ENCODE measurements at regions not wholly inside any gene's neighbourhood (a gene's known extent, or its start where the extent isn't known, plus 50 kb on each side); places are given as distances from the start of the nearest gene placed in this dataset.

DNA sequence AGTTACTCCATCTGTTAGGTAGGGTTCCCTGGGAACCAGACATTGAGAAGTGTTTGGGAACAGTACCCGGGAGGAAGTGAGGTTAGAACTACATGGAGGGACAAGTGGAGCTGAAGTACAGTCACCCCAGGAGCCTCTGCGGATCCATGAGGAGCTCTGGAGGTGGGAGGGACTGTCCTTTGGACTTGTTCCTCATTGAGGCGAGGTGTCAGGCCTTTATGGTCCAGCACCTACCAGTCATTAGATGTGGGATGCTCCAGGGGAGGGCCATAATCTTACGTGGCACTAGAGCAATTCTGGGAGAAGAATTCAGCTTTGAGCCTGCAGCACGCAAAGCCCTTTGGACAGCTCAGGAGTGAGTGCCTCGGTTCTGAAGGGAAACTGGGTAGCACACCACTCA, 142.8 kb downstream of the DACT1 start:
- TF ChIP-seq POLR2AphosphoS5 (IDR thresholded peaks at IDR 0.05) (no peak), POLR2A (IDR thresholded peaks at IDR 0.05) (no peak), EP300 (IDR thresholded peaks at IDR 0.05) (no peak)
- TF ChIP-seq, protein P1, sequence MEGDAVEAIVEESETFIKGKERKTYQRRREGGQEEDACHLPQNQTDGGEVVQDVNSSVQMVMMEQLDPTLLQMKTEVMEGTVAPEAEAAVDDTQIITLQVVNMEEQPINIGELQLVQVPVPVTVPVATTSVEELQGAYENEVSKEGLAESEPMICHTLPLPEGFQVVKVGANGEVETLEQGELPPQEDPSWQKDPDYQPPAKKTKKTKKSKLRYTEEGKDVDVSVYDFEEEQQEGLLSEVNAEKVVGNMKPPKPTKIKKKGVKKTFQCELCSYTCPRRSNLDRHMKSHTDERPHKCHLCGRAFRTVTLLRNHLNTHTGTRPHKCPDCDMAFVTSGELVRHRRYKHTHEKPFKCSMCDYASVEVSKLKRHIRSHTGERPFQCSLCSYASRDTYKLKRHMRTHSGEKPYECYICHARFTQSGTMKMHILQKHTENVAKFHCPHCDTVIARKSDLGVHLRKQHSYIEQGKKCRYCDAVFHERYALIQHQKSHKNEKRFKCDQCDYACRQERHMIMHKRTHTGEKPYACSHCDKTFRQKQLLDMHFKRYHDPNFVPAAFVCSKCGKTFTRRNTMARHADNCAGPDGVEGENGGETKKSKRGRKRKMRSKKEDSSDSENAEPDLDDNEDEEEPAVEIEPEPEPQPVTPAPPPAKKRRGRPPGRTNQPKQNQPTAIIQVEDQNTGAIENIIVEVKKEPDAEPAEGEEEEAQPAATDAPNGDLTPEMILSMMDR (IDR thresholded peaks at IDR 0.05): no peak
- no peaks in the 10 kb centered on the region for H3K36me3 ChIP-seq
- 54 to 83% methylated on average over 6 of the region's 6 CpGs for WGBS, 2 donors
- H3K4me1 ChIP-seq: no peaks in the 10 kb centered on the region
- H3K9me3 ChIP-seq: no peaks in the 10 kb centered on the region
- no peak overlapping the region for H3K27ac ChIP-seq
- no peak for DNase-seq
- H3K4me3 ChIP-seq: no peak overlapping the region
- H3K27me3 ChIP-seq: no peaks in the 10 kb centered on the region
- intact Hi-C loops (cut with DNase I): no loop called here

DNA sequence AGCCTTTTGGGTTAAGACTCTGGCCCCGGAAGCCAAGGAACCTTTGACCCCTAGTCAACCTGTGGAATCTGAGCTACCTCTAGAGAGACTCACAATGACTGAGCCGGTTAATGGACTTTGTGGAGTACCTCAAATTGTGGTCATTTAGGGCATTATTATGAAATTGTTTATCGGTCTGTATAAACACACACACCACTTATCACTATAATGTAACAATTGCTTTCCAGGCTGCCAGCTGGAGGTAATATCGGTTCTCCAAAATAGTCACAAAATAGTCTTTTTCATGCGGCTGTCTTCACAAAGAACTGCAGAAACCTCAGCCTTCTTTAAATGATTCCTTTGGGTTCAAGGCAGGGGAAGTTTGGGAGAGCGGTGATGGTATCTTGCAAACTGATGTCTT, 144.2 kb downstream of the DACT1 start:
- WGBS, 2 donors: 67 to 81% methylated on average over 6 of the region's 6 CpGs
- TF ChIP-seq EP300 (IDR thresholded peaks at IDR 0.05) (no peak), POLR2A (IDR thresholded peaks at IDR 0.05) (no peak), POLR2AphosphoS5 (IDR thresholded peaks at IDR 0.05) (no peak)
- TF ChIP-seq, protein P1 (IDR thresholded peaks at IDR 0.05): no peak
- intact Hi-C loops (cut with DNase I): no loop called here
- H3K4me1 ChIP-seq: no peaks in the 10 kb centered on the region
- H3K4me3 ChIP-seq: no peak overlapping the region
- no peak for DNase-seq
- no peaks in the 10 kb centered on the region for H3K9me3 ChIP-seq
- no peak overlapping the region for H3K27ac ChIP-seq
- H3K36me3 ChIP-seq: no peaks in the 10 kb centered on the region
- H3K27me3 ChIP-seq: no peaks in the 10 kb centered on the region

DNA sequence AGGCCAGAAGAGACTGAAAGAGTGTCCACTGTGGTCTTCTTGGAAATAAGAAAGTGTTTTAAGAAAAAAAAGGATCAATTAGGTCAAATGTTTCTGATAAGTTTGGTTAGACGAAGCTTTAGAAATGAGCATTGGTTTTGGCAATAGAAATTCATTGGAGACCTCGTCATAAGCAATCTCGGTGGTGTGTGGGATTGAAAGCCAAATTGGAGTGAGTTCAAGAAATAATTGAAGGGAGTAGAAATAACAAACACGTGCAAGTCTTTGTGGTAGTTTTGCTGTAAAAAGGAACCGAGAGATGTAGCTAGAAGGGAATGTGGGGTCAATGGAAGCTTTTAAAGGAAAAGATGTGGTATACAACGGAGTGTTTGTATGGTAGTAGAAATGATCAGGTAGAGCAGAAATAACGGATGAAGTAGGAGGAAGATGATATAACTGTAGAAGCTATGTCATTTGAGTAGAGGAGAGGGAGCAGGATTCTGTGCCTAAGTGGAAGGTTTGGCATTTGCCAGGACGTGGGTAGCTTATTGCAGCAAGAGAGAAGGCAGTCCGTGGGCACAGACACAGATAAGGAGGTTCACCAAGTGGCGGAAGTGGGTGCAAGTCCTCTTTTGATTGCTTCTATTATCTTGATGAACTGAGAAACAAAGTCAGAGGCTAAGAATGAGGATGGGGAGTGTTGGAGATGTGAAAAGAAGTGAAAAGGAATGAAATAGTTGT, 146.2 kb downstream of the DACT1 start:
- H3K27me3 ChIP-seq: no peaks in the 10 kb centered on the region
- H3K4me3 ChIP-seq: no peak overlapping the region
- H3K4me1 ChIP-seq: no peaks in the 10 kb centered on the region
- 81 to 82% methylated on average over 10 of the region's 10 CpGs for WGBS, 2 donors
- intact Hi-C loops (cut with DNase I): no loop called here
- DNase-seq: no peak
- no peaks in the 10 kb centered on the region for H3K36me3 ChIP-seq
- H3K27ac ChIP-seq: no peak overlapping the region
- H3K9me3 ChIP-seq: no peaks in the 10 kb centered on the region
- TF ChIP-seq EP300 (IDR thresholded peaks at IDR 0.05) (no peak), POLR2AphosphoS5 (IDR thresholded peaks at IDR 0.05) (no peak)
- TF ChIP-seq, protein P1 (IDR thresholded peaks at IDR 0.05): no peak

DNA sequence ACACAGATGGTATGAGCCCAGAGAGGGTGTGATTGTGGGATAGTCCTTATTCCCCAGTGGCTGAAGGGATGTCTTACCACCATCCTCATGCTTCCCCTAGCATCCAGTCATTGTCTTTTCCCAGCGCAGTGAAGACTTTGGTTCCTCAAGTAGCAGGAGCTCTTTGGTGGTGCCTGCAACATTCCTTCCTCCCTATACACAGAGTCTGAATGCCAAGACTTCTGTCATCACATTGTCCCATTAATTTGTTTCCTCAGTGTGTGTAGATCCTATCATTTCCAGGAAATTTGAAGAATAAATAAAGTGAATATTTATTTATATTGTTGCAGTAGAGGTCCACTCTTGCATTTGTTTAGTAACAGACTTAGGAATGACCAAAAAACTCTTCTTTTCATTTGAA, 147.2 kb downstream of the DACT1 start:
- TF ChIP-seq POLR2A (IDR thresholded peaks at IDR 0.05): no peak
- 91 to 92% methylated on average over 1 of the region's 1 CpG for WGBS, 2 donors
- no peaks in the 10 kb centered on the region for H3K36me3 ChIP-seq
- H3K4me1 ChIP-seq: no peaks in the 10 kb centered on the region
- no peak overlapping the region for H3K4me3 ChIP-seq
- intact Hi-C loops (cut with DNase I): no loop called here
- no peak for DNase-seq
- H3K9me3 ChIP-seq: no peaks in the 10 kb centered on the region
- no peak overlapping the region for H3K27ac ChIP-seq
- no peaks in the 10 kb centered on the region for H3K27me3 ChIP-seq

DNA sequence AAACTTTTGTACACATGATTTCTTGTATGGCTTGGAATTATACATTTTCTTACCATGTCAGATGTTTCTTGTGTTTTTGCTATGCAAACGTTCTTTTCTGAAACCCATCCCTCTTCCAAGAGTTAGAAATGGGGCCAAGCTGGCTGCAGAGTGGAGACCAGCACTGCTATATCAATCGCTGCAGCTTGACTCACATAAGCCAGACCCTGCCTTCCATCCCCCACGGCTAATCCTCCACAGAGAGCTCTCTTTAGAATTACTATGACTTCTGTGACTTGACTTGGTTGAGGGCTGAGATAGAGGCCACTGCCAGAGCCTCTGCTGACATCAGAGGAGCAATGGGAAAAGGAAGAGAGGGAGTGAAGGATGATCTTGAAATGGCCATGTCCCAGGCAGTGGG, 147.9 kb downstream of the DACT1 start:
- no peak for DNase-seq
- 62 to 74% methylated on average over 3 of the region's 3 CpGs for WGBS, 2 donors
- H3K9me3 ChIP-seq: no peaks in the 10 kb centered on the region
- H3K27me3 ChIP-seq: no peaks in the 10 kb centered on the region
- H3K4me3 ChIP-seq: no peak overlapping the region
- intact Hi-C loops (cut with DNase I): no loop called here
- no peaks in the 10 kb centered on the region for H3K36me3 ChIP-seq
- no peaks in the 10 kb centered on the region for H3K4me1 ChIP-seq
- TF ChIP-seq POLR2AphosphoS5 (IDR thresholded peaks at IDR 0.05): no peak
- TF ChIP-seq, protein P1 (IDR thresholded peaks at IDR 0.05): no peak
- TF ChIP-seq EP300 (IDR thresholded peaks at IDR 0.05): no peak
- TF ChIP-seq POLR2A (IDR thresholded peaks at IDR 0.05): no peak
- H3K27ac ChIP-seq: no peak overlapping the region
